Spinal cord (tissue), 9 donors: ENCODE measurements at regions not wholly inside any gene's neighbourhood (a gene's known extent, or its start where the extent isn't known, plus 50 kb on each side); places are given as distances from the start of the nearest gene placed in this dataset.

ENCODE experiments used
- DNase-seq, 6 donors: peaks; one replicate each; pipeline versions ENCODE4 v3.0.0 to v3.0.0-alpha.2; 2013 to 2015; ENCODE audit warnings: low spot score in 6 of 6, low read depth in 4 of 6
- H3K27ac ChIP-seq: one replicate; pipeline ENCODE4 v1.5.1; 2013; ENCODE audit warnings: low read depth, low read length, control low read depth
- H3K27me3 ChIP-seq: one replicate; pipeline ENCODE4 v1.6.1; 2013; ENCODE audit warnings: low read length; ENCODE audit not compliant: control insufficient read depth, insufficient read depth
- H3K36me3 ChIP-seq: one replicate; pipeline ENCODE4 v1.6.1; 2013; ENCODE audit warnings: low read length; ENCODE audit not compliant: control insufficient read depth, insufficient read depth
- H3K4me1 ChIP-seq: one replicate; pipeline ENCODE4 v1.6.1; 2013; ENCODE audit warnings: low read length; ENCODE audit not compliant: control insufficient read depth, insufficient read depth
- H3K4me3 ChIP-seq: one replicate; pipeline ENCODE4 v1.5.1; 2013; ENCODE audit warnings: low read depth, low read length, control low read depth
- H3K9me3 ChIP-seq: one replicate; pipeline ENCODE4 v1.6.1; 2013; ENCODE audit warnings: low read length; ENCODE audit not compliant: control insufficient read depth, insufficient read depth
- WGBS: methylation state at CpG from one replicate; pipeline ENCODE4 v1.1.5; 2013; ENCODE audit warnings: missing lambda C conversion rate; ENCODE audit not compliant: insufficient coverage; 5-methylcytosine and 5-hydroxymethylcytosine counted together
- donor health status: healthy.

GRCh38 chr12:63028951-63029350, 94.0 kb upstream of the PPM1H start:
- Histone ChIP-seq H3K4me3 (no peak overlapping the region), H3K4me1 (no peaks in the 10 kb centered on the region), H3K27me3 (no peaks in the 10 kb centered on the region), H3K27ac (no peak overlapping the region), H3K36me3 (no peaks in the 10 kb centered on the region), H3K9me3 (no peaks in the 10 kb centered on the region)
- DNase-seq = no peak

GRCh38 chr12:63025116-63025515, 90.2 kb upstream of the PPM1H start:
- DNase-seq = no peak
- Histone ChIP-seq H3K36me3 (no peaks in the 10 kb centered on the region), H3K9me3 (no peaks in the 10 kb centered on the region), H3K27me3 (no peaks in the 10 kb centered on the region), H3K4me3 (no peak overlapping the region), H3K27ac (no peak overlapping the region), H3K4me1 (no peaks in the 10 kb centered on the region)

- no peak overlapping the region for H3K27ac ChIP-seq
- no peaks in the 10 kb centered on the region for H3K36me3 ChIP-seq
- no peaks in the 10 kb centered on the region for H3K4me1 ChIP-seq
- no peaks in the 10 kb centered on the region for H3K27me3 ChIP-seq
- DNase-seq = no peak
- no peak overlapping the region for H3K4me3 ChIP-seq
- no peaks in the 10 kb centered on the region for H3K9me3 ChIP-seq
These were observed 89.0 kb upstream of the PPM1H start for GRCh38 chr12:63023926-63024325.

GRCh38 chr12:63021116-63021515, 86.2 kb upstream of the PPM1H start:
- H3K4me1 ChIP-seq = no peaks in the 10 kb centered on the region
- H3K9me3 ChIP-seq = no peaks in the 10 kb centered on the region
- 60% methylated on average over 4 of the region's 6 CpGs for WGBS
- H3K27ac ChIP-seq = no peak overlapping the region
- no peaks in the 10 kb centered on the region for H3K36me3 ChIP-seq
- H3K27me3 ChIP-seq = no peaks in the 10 kb centered on the region
- DNase-seq = no peak
- no peak overlapping the region for H3K4me3 ChIP-seq

- Histone ChIP-seq H3K27me3 (no peaks in the 10 kb centered on the region), H3K27ac (no peak overlapping the region), H3K4me1 (no peaks in the 10 kb centered on the region), H3K36me3 (no peaks in the 10 kb centered on the region), H3K9me3 (no peaks in the 10 kb centered on the region), H3K4me3 (no peak overlapping the region)
- DNase-seq = no peak
These were observed 85.3 kb upstream of the PPM1H start for GRCh38 chr12:63020269-63020668.

GRCh38 chr12:63018273-63018672, 83.3 kb upstream of the PPM1H start:
- no CpG with 5 or more reads among the region's 4 CpGs for WGBS
- no peak overlapping the region for H3K27ac ChIP-seq
- H3K27me3 ChIP-seq = no peaks in the 10 kb centered on the region
- H3K9me3 ChIP-seq = no peaks in the 10 kb centered on the region
- no peaks in the 10 kb centered on the region for H3K36me3 ChIP-seq
- no peak for DNase-seq
- no peaks in the 10 kb centered on the region for H3K4me1 ChIP-seq
- no peak overlapping the region for H3K4me3 ChIP-seq

GRCh38 chr12:63013302-63013701, 78.4 kb upstream of the PPM1H start:
- WGBS = 90% methylated on average over 1 of the region's 3 CpGs
- H3K9me3 ChIP-seq = no peaks in the 10 kb centered on the region
- H3K27ac ChIP-seq = no peak overlapping the region

GRCh38 chr12:63010698-63011097, 75.7 kb upstream of the PPM1H start:
- DNase-seq = no peak
- H3K9me3 ChIP-seq = no peaks in the 10 kb centered on the region
- no peaks in the 10 kb centered on the region for H3K4me1 ChIP-seq
- 82% methylated on average over 2 of the region's 2 CpGs for WGBS
- H3K27me3 ChIP-seq = no peaks in the 10 kb centered on the region
- H3K4me3 ChIP-seq = no peak overlapping the region
- no peaks in the 10 kb centered on the region for H3K36me3 ChIP-seq
- H3K27ac ChIP-seq = no peak overlapping the region

More at GRCh38 chr12:63013302-63013701, 78.4 kb upstream of the PPM1H start:
- no peaks in the 10 kb centered on the region for H3K4me1 ChIP-seq
- H3K4me3 ChIP-seq = no peak overlapping the region
- H3K36me3 ChIP-seq = no peaks in the 10 kb centered on the region
- H3K27me3 ChIP-seq = no peaks in the 10 kb centered on the region
- DNase-seq = no peak

GRCh38 chr12:63008372-63008771, 73.4 kb upstream of the PPM1H start:
- 94% methylated on average over 2 of the region's 4 CpGs for WGBS
- H3K27me3 ChIP-seq = no peaks in the 10 kb centered on the region
- H3K36me3 ChIP-seq = no peaks in the 10 kb centered on the region
- no peak for DNase-seq
- H3K4me1 ChIP-seq = no peaks in the 10 kb centered on the region
- H3K27ac ChIP-seq = no peak overlapping the region
- H3K4me3 ChIP-seq = no peak overlapping the region
- no peaks in the 10 kb centered on the region for H3K9me3 ChIP-seq

GRCh38 chr12:63007726-63008125, 72.8 kb upstream of the PPM1H start:
- no peaks in the 10 kb centered on the region for H3K27me3 ChIP-seq
- H3K36me3 ChIP-seq = no peaks in the 10 kb centered on the region
- H3K27ac ChIP-seq = no peak overlapping the region
- WGBS = 86% methylated on average over 4 of the region's 6 CpGs
- no peak for DNase-seq
- no peaks in the 10 kb centered on the region for H3K9me3 ChIP-seq
- no peak overlapping the region for H3K4me3 ChIP-seq
- H3K4me1 ChIP-seq = no peaks in the 10 kb centered on the region

- Histone ChIP-seq H3K9me3 (no peaks in the 10 kb centered on the region), H3K36me3 (no peaks in the 10 kb centered on the region), H3K27ac (no peak overlapping the region), H3K4me3 (no peak overlapping the region), H3K27me3 (no peaks in the 10 kb centered on the region), H3K4me1 (no peaks in the 10 kb centered on the region)
- no peak for DNase-seq
- WGBS = no CpG with 5 or more reads among the region's 4 CpGs
These were observed 71.6 kb upstream of the PPM1H start for GRCh38 chr12:63006536-63006935.
